Neutrophil (primary cell): ENCODE measurements at regions not wholly inside any gene's neighbourhood (a gene's known extent, or its start where the extent isn't known, plus 50 kb on each side); places are given as distances from the start of the nearest gene placed in this dataset.

Experiments
- H3K27ac ChIP-seq: fragments of 200-600 bp; sonication (generic); 2 replicates; pipeline ENCODE4 v1.5.1; 2016; ENCODE audit warnings: mild to moderate bottlenecking, moderate library complexity
- H3K27me3 ChIP-seq: fragments of 200-600 bp; sonication (generic); 2 replicates; pipeline ENCODE4 v1.6.0; 2016; ENCODE audit warnings: mild to moderate bottlenecking
- H3K36me3 ChIP-seq: fragments of 200-600 bp; sonication (generic); 2 replicates; pipeline ENCODE4 v1.5.1; 2017
- H3K4me1 ChIP-seq, 2 experiments: fragments of 200-600 bp in 1 of 2; sonication (generic) in 1 of 2; 1 replicate in 1 of 2; 2 replicates in 1 of 2; pipeline versions ENCODE4 v1.5.1 to v1.6.1; 2013 to 2016; ENCODE audit warnings: low read depth in 1 of 2, low read length in 1 of 2, mild to moderate bottlenecking in 1 of 2, moderate library complexity in 1 of 2; ENCODE audit not compliant: control insufficient read depth in 1 of 2, insufficient read depth in 1 of 2
- H3K4me3 ChIP-seq, 2 experiments: fragments of 200-600 bp in 1 of 2; sonication (generic) in 1 of 2; 1 replicate in 1 of 2; 2 replicates in 1 of 2; pipeline ENCODE4 v1.5.1; 2013 to 2016; ENCODE audit warnings: low read depth in 1 of 2, low read length in 1 of 2, mild to moderate bottlenecking in 1 of 2, moderate library complexity in 1 of 2
- H3K9me3 ChIP-seq: fragments of 200-600 bp; sonication (generic); 2 replicates; pipeline ENCODE4 v1.5.1; 2016
- CTCF ChIP-seq: fragments of 200-600 bp; sonication (generic); IDR thresholded peaks from 2 replicates; pipeline ENCODE4 v1.5.1; 2016; ENCODE audit warnings: antibody characterized with exemption

DNA sequence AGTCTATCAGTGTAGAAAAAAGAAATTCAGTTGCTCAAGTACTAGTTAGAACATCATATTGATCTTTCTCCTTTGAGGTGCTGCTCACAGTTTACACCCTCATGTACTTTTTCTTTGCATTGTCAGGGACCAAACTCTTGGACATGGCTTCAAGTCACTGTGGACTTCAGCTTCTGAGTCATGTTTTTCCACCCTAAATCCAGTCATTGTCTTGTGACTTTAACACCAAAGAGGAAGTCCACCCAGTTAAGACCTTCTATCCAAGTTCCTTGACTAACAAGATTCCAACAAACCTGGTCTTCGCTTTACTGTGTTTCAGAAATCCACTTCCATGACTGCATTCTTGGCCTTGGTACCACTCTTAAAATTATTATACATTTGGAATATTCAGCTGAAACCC, 206.7 kb upstream of the ARGLU1 start:
- Histone ChIP-seq H3K36me3 (no peaks in the 10 kb centered on the region), H3K4me3 (no peak overlapping the region), H3K27ac (no peak overlapping the region), H3K9me3 (no peaks in the 10 kb centered on the region), H3K27me3 (no peaks in the 10 kb centered on the region), H3K4me1 (no peaks in the 10 kb centered on the region)
- TF ChIP-seq CTCF = no peak

- Histone ChIP-seq H3K36me3 (no peaks in the 10 kb centered on the region), H3K4me3 (no peak overlapping the region), H3K27ac (no peak overlapping the region), H3K27me3 (no peaks in the 10 kb centered on the region), H3K9me3 (no peaks in the 10 kb centered on the region), H3K4me1 (no peaks in the 10 kb centered on the region)
- no peak for TF ChIP-seq CTCF
Observed at GRCh38 chr13:106772006-106772601, 204.2 kb upstream of the ARGLU1 start.

- Histone ChIP-seq H3K36me3 (no peaks in the 10 kb centered on the region), H3K4me3 (no peak overlapping the region)
Observed at GRCh38 chr13:106768991-106769390, 201.1 kb upstream of the ARGLU1 start.

DNA sequence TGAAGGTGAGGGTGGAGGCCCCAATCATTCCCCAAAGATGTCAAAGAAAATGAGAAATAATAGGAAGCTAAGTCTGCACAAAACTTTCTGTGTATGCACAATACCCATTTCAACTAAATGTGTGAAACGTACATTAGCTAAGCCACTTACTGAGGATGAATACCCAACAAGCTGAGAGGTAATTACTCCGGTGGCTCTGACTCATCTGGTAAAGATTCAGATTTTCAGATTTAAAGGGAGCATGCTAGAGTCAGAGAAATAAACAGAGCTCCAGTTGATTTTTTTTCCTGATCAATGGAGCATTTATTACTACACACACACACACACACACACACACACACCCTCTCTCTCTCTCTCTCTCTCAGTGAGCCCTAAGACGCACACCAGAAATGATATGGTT, 194.8 kb upstream of the ARGLU1 start:
- Histone ChIP-seq H3K4me1 (no peaks in the 10 kb centered on the region), H3K27ac (no peak overlapping the region), H3K36me3 (no peaks in the 10 kb centered on the region), H3K27me3 (no peaks in the 10 kb centered on the region), H3K4me3 (no peak overlapping the region), H3K9me3 (no peaks in the 10 kb centered on the region)
- no peak for TF ChIP-seq CTCF

More at GRCh38 chr13:106768991-106769390, 201.1 kb upstream of the ARGLU1 start:
- H3K27me3 ChIP-seq = no peaks in the 10 kb centered on the region
- H3K4me1 ChIP-seq = no peaks in the 10 kb centered on the region
- no peak for TF ChIP-seq CTCF
- no peak overlapping the region for H3K27ac ChIP-seq
- H3K9me3 ChIP-seq = no peaks in the 10 kb centered on the region

DNA sequence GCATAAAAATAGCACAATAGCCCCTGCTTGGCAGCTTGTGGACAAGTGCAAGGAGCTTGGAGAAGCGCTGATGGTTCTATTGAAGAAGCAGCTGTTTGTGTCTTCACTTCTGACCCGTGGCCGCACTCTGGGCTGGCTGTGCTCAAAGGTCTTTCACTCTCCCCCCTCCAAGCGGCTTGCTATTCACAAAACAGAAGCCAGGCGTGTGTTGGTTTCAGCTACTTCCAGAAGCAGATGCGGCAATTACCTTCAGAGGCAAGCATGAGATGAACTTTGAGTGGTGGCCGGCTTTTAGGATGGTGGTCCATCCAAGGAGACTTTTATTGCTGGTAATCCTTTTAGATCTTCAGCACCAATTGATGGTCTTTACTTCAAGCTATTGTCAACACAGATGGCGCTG, 188.5 kb upstream of the ARGLU1 start:
- Histone ChIP-seq H3K27me3 (peaks cover 15% of the 10 kb centered on the region), H3K4me1 (no peaks in the 10 kb centered on the region), H3K36me3 (no peaks in the 10 kb centered on the region), H3K27ac (no peak overlapping the region), H3K9me3 (no peaks in the 10 kb centered on the region), H3K4me3 (no peak overlapping the region)
- no peak for TF ChIP-seq CTCF

DNA sequence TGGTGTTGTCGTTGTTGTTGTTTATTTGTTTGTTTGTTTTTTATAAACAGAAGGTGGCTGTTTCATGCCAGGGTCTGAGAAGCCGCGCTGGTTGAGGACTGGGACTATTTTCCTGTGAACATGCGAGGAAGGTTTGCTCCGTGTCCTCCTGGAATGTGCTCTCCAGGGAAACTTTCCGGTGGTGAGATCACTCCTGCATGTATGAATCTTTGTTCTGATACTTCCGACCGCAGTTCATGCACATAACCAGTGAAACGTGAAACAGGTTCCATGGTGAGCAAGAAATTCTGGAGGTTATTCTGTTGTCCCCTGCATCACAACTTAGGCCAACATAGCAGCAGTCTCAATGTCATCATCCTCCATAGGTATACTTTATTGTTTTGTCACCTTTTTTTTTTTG, 187.6 kb upstream of the ARGLU1 start:
- H3K9me3 ChIP-seq = no peaks in the 10 kb centered on the region
- H3K4me3 ChIP-seq = no peak overlapping the region
- H3K4me1 ChIP-seq = no peaks in the 10 kb centered on the region
- TF ChIP-seq CTCF = no peak
- no peak overlapping the region for H3K27ac ChIP-seq
- H3K36me3 ChIP-seq = no peaks in the 10 kb centered on the region
- peaks cover 15% of the 10 kb centered on the region for H3K27me3 ChIP-seq
